Spleen (tissue), 7 donors: ENCODE measurements at regions not wholly inside any gene's neighbourhood (a gene's known extent, or its start where the extent isn't known, plus 50 kb on each side); places are given as distances from the start of the nearest gene placed in this dataset.

Experiments used
- POLR2AphosphoS5 ChIP-seq, 3 donors: sonication (generic); formaldehyde crosslinking; IDR thresholded peaks; one replicate each; pipeline ENCODE4 v1.5.1; 2017; ENCODE audit warnings: antibody characterized with exemption in 3 of 3
- TF ChIP-seq, protein P1 (sequence below), 11 experiments: fragments of 200-600 bp in 7 of 11; fragments of 450-650 bp in 4 of 11; sonication (generic) in 4 of 11; IDR thresholded peaks in 8 of 11; conservative IDR thresholded peaks in 3 of 11; 1 replicate in 7 of 11; 2 replicates in 4 of 11; pipeline versions ENCODE4 v1.4.0 to v1.8.0; 2016 to 2021; ENCODE audit warnings: antibody characterized with exemption in 11 of 11, inconsistent platforms in 4 of 11, mild to moderate bottlenecking in 1 of 11
- donor health status: DM: no; HTN: no; CAD: no; lungs with moderate emphysema.
- donor health status: DM: no; HTN: no; CAD: no.
- donor health status: DM: no; HTN: no; CAD: no.

DNA sequence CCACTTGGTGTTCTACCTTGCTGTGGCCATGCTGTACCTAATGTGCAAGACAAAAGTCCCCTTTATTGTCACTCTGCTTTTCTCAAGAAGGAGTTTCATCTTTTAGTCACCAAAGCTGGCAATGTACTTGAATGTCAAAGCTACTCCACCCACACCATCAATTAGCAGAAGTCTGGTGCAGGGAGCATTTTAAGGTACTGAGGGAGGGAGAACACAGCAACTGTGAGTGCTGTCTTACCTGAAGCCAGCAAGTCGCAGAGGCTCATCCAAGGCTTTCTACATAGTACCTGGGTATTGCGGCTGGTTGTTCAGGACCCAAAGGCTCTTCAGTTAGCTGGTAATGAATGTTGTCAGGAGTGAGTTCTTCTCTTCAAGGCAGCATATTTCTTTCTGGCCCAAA lies 820.4 kb downstream of the OTOL1 start:
- no peak for TF ChIP-seq POLR2AphosphoS5 (IDR thresholded peaks at IDR 0.05)
- TF ChIP-seq, protein P1, sequence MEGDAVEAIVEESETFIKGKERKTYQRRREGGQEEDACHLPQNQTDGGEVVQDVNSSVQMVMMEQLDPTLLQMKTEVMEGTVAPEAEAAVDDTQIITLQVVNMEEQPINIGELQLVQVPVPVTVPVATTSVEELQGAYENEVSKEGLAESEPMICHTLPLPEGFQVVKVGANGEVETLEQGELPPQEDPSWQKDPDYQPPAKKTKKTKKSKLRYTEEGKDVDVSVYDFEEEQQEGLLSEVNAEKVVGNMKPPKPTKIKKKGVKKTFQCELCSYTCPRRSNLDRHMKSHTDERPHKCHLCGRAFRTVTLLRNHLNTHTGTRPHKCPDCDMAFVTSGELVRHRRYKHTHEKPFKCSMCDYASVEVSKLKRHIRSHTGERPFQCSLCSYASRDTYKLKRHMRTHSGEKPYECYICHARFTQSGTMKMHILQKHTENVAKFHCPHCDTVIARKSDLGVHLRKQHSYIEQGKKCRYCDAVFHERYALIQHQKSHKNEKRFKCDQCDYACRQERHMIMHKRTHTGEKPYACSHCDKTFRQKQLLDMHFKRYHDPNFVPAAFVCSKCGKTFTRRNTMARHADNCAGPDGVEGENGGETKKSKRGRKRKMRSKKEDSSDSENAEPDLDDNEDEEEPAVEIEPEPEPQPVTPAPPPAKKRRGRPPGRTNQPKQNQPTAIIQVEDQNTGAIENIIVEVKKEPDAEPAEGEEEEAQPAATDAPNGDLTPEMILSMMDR (IDR thresholded peaks at IDR 0.05 in 8 of 11, conservative IDR thresholded peaks at IDR 0.05 in 3 of 11) = no peak
